Lower lobe of right lung (tissue), 2 donors: ENCODE measurements at regions not wholly inside any gene's neighbourhood (a gene's known extent, or its start where the extent isn't known, plus 50 kb on each side); places are given as distances from the start of the nearest gene placed in this dataset.
A peak's percentile ranks its signal among the peaks of the same experiment; 100 is the strongest.

Experiments
- ATAC-seq, 2 donors: fragments of 200-7000 bp; cut with Tn5 transposase; one replicate each; pipeline ENCODE4 v1.9.1; 2020 to 2022; ENCODE audit warnings: mild to moderate bottlenecking in 2 of 2, moderate library complexity in 2 of 2
- DNase-seq: peaks from one replicate; pipeline ENCODE4 v3.0.0-alpha.2; 2020
- H3K27ac ChIP-seq: fragments of 200-600 bp; one replicate; pipeline ENCODE4 v1.8.0; 2022
- H3K27me3 ChIP-seq: fragments of 200-600 bp; one replicate; pipeline ENCODE4 v1.8.0; 2022; ENCODE audit warnings: low read depth
- H3K36me3 ChIP-seq: fragments of 200-600 bp; one replicate; pipeline ENCODE4 v1.8.0; 2022; ENCODE audit warnings: mild to moderate bottlenecking
- H3K4me1 ChIP-seq: fragments of 200-600 bp; one replicate; pipeline ENCODE4 v1.8.0; 2022
- H3K4me3 ChIP-seq: fragments of 200-600 bp; one replicate; pipeline ENCODE4 v1.8.0; 2022; ENCODE audit warnings: mild to moderate bottlenecking
- H3K9me3 ChIP-seq: fragments of 200-600 bp; one replicate; pipeline ENCODE4 v1.8.0; 2022
- CTCF ChIP-seq: fragments of 200-600 bp; IDR thresholded peaks from one replicate; pipeline ENCODE4 v1.8.0; 2022; ENCODE audit warnings: antibody characterized with exemption, mild to moderate bottlenecking
- intact Hi-C: fragments of 100-400 bp; cut with DNase I; formaldehyde crosslinking; loops from one replicate; pipeline ENCODE4 v1.11.0; 2022
- donor health status: DM: no; HTN: yes; CAD: no; lungs with severe emphysema.

- H3K4me1 ChIP-seq, result no peaks in the 10 kb centered on the region
- TF ChIP-seq CTCF, result no peak
- H3K4me3 ChIP-seq, result no peak overlapping the region
- intact Hi-C loops, result no loop called here
- ATAC-seq (no peak), DNase-seq (no peak)
- no peak overlapping the region for H3K27ac ChIP-seq
- H3K36me3 ChIP-seq, result no peaks in the 10 kb centered on the region
- H3K9me3 ChIP-seq, result no peaks in the 10 kb centered on the region
- peaks cover 33% of the 10 kb centered on the region for H3K27me3 ChIP-seq
These were observed 726.5 kb downstream of the PTPRU start for GRCh38 chr1:29962831-29963247.

GRCh38 chr1:29962336-29962735 lies 726.0 kb downstream of the PTPRU start:
- H3K4me3 ChIP-seq, result no peak overlapping the region
- peaks cover 33% of the 10 kb centered on the region for H3K27me3 ChIP-seq
- H3K36me3 ChIP-seq, result no peaks in the 10 kb centered on the region
- DNase-seq (no peak), ATAC-seq (no peak)
- no peaks in the 10 kb centered on the region for H3K4me1 ChIP-seq
- intact Hi-C loops, result no loop called here
- TF ChIP-seq CTCF, result no peak
- no peak overlapping the region for H3K27ac ChIP-seq
- H3K9me3 ChIP-seq, result no peaks in the 10 kb centered on the region

GRCh38 chr1:29961293-29962059 lies 725.2 kb downstream of the PTPRU start:
- no peak for TF ChIP-seq CTCF
- Histone ChIP-seq H3K36me3 (no peaks in the 10 kb centered on the region), H3K4me3 (no peak overlapping the region), H3K4me1 (no peaks in the 10 kb centered on the region), H3K9me3 (no peaks in the 10 kb centered on the region), H3K27me3 (peaks cover 33% of the 10 kb centered on the region), H3K27ac (no peak overlapping the region)
- ATAC-seq (no peak), DNase-seq (no peak)
- intact Hi-C loops, result no loop called here

GRCh38 chr1:29960876-29961275 lies 724.6 kb downstream of the PTPRU start:
- TF ChIP-seq CTCF, result no peak
- Histone ChIP-seq H3K4me3 (no peak overlapping the region), H3K27me3 (peaks cover 33% of the 10 kb centered on the region), H3K27ac (no peak overlapping the region), H3K4me1 (no peaks in the 10 kb centered on the region), H3K9me3 (no peaks in the 10 kb centered on the region), H3K36me3 (no peaks in the 10 kb centered on the region)
- DNase-seq (no peak), ATAC-seq (no peak)
- intact Hi-C loops, result no loop called here

GRCh38 chr1:29960156-29960755 lies 723.9 kb downstream of the PTPRU start:
- ATAC-seq (peak in 1 of 2 donors; percentile 7), DNase-seq (no peak)
- Histone ChIP-seq H3K4me3 (no peak overlapping the region), H3K27me3 (peaks cover 28% of the 10 kb centered on the region), H3K9me3 (no peaks in the 10 kb centered on the region), H3K4me1 (no peaks in the 10 kb centered on the region), H3K36me3 (no peaks in the 10 kb centered on the region), H3K27ac (no peak overlapping the region)
- intact Hi-C loops, result no loop called here
- TF ChIP-seq CTCF, result no peak
